Neural crest cell (in vitro differentiated cells): ENCODE measurements at regions not wholly inside any gene's neighbourhood (a gene's known extent, or its start where the extent isn't known, plus 50 kb on each side); places are given as distances from the start of the nearest gene placed in this dataset.

Source experiments
- DNase-seq: peaks from one replicate; pipeline ENCODE4 v3.0.0; 2021; ENCODE audit warnings: low read depth, mixed read lengths, low spot score
- H3K27ac Mint-ChIP-seq: one replicate; pipeline ENCODE4 v1.8.0; 2021; ENCODE audit warnings: mild to moderate bottlenecking, mixed read lengths; ENCODE audit not compliant: unreplicated experiment
- H3K27me3 Mint-ChIP-seq: 2 replicates; pipeline ENCODE4 v1.8.0; 2021; ENCODE audit warnings: low read depth, mild to moderate bottlenecking, mixed read lengths
- H3K36me3 Mint-ChIP-seq: 2 replicates; pipeline ENCODE4 v1.8.0; 2021; ENCODE audit warnings: low read depth, mild to moderate bottlenecking, mixed read lengths
- H3K4me1 Mint-ChIP-seq: 2 replicates; pipeline ENCODE4 v1.8.0; 2021; ENCODE audit warnings: mixed read lengths
- H3K4me3 Mint-ChIP-seq: one replicate; pipeline ENCODE4 v1.8.0; 2021; ENCODE audit warnings: mild to moderate bottlenecking, mixed read lengths
- H3K9me3 Mint-ChIP-seq: 2 replicates; pipeline ENCODE4 v1.8.0; 2021; ENCODE audit warnings: mixed read lengths
- TF ChIP-seq, protein P1 (sequence below): fragments of 200-600 bp; sonication (generic); conservative IDR thresholded peaks from 2 replicates; pipeline ENCODE4 v1.5.0; 2021; ENCODE audit warnings: antibody characterized with exemption, mild to moderate bottlenecking

DNA sequence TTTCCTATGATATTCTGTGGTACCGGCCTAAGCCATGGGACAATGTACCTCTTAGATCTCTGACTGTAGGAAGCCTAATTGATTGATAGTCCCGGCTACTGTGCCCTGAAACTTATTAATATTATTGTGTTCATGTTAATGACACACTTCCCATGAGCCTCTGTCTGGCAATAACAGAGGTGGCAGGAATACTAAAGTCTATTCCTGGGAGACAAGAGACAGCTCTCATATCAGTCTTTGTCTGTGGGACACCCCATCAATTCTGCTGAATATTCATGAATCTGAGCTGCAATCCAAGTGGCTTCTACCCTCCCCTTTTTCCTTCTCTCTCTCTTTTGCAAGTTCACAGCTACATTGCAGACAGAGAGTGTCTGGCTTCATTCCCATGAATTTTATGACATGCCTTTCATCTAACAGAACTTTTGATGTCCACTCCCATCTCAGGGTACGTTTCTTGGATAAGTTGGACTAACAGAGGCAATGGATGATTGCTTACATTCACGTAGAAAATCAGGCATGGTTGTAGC is 907.5 kb downstream of the ZPLD1 start:
- Mint-ChIP-seq H3K27me3 (no peaks in the 10 kb centered on the region), H3K4me1 (no peaks in the 10 kb centered on the region), H3K9me3 (no peaks in the 10 kb centered on the region), H3K4me3 (no peak overlapping the region), H3K36me3 (no peaks in the 10 kb centered on the region), H3K27ac (no peak overlapping the region)
- TF ChIP-seq, protein P1, sequence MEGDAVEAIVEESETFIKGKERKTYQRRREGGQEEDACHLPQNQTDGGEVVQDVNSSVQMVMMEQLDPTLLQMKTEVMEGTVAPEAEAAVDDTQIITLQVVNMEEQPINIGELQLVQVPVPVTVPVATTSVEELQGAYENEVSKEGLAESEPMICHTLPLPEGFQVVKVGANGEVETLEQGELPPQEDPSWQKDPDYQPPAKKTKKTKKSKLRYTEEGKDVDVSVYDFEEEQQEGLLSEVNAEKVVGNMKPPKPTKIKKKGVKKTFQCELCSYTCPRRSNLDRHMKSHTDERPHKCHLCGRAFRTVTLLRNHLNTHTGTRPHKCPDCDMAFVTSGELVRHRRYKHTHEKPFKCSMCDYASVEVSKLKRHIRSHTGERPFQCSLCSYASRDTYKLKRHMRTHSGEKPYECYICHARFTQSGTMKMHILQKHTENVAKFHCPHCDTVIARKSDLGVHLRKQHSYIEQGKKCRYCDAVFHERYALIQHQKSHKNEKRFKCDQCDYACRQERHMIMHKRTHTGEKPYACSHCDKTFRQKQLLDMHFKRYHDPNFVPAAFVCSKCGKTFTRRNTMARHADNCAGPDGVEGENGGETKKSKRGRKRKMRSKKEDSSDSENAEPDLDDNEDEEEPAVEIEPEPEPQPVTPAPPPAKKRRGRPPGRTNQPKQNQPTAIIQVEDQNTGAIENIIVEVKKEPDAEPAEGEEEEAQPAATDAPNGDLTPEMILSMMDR: no peak
- no peak for DNase-seq

DNA sequence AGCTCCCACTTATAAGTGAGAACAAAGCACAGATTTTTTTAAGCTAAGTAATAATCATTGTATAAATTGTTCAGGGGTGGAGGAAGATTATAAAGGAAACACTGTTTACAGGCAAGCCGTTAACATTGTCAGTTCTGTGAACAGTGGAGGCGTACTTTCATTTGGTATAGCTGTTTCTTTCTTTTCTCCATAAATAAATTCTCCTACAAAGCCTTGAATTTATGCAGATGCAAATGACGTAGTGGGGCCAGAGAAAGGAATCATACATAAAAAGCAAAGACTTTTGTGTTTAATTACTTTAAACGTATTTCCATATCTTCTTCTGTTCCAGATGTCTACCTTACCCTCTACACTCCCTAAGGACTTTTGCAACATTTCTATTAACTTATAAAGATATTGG is 914.9 kb downstream of the ZPLD1 start:
- H3K27me3 Mint-ChIP-seq: no peaks in the 10 kb centered on the region
- no peak overlapping the region for H3K4me3 Mint-ChIP-seq
- H3K4me1 Mint-ChIP-seq: no peaks in the 10 kb centered on the region
- DNase-seq: no peak
- TF ChIP-seq, protein P1: no peak
- H3K36me3 Mint-ChIP-seq: no peaks in the 10 kb centered on the region
- no peaks in the 10 kb centered on the region for H3K9me3 Mint-ChIP-seq
- no peak overlapping the region for H3K27ac Mint-ChIP-seq

DNA sequence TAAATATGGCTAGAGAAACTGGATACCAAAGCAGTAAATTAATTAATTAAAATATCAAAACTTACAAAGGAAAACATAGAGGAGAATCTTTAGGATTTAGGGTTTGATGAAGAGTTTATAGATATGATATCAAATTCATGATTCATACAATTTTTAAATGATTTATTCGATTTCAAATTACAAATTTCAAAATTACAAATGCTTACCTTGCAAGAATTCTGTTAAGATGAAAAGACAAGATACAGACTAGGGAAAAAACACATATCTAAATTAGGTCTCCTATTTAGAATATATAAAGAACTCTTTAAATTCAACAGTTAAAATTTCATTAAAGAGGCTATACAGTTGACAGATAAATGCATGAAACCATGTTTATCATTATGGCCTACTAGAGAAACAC is 930.7 kb downstream of the ZPLD1 start:
- no peak overlapping the region for H3K27ac Mint-ChIP-seq
- TF ChIP-seq, protein P1: no peak
- H3K9me3 Mint-ChIP-seq: no peaks in the 10 kb centered on the region
- DNase-seq: no peak
- H3K4me3 Mint-ChIP-seq: no peak overlapping the region
- H3K4me1 Mint-ChIP-seq: no peaks in the 10 kb centered on the region
- no peaks in the 10 kb centered on the region for H3K36me3 Mint-ChIP-seq
- no peaks in the 10 kb centered on the region for H3K27me3 Mint-ChIP-seq

DNA sequence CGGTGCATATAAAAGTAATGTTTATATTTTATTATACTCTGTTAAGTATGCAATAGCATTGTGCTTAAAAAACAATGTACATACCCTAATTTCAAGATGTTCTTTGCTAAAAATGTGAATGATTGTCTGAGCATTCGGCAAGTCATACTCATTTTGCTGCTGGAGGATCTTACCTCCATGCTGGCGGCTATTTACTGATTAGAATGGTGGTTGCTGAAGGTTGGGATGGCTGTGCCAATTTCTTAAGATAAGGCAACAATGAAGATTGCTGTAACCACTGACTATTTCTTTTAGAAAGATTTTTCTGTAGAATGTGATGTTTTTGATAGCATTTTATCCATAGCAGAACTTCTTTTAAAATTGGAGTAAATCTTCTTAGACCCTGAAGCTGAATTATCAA is 932.7 kb downstream of the ZPLD1 start:
- no peak for DNase-seq
- H3K4me1 Mint-ChIP-seq: no peaks in the 10 kb centered on the region
- no peak overlapping the region for H3K4me3 Mint-ChIP-seq
- H3K9me3 Mint-ChIP-seq: no peaks in the 10 kb centered on the region
- H3K36me3 Mint-ChIP-seq: no peaks in the 10 kb centered on the region
- no peak overlapping the region for H3K27ac Mint-ChIP-seq
- TF ChIP-seq, protein P1: no peak
- H3K27me3 Mint-ChIP-seq: no peaks in the 10 kb centered on the region

DNA sequence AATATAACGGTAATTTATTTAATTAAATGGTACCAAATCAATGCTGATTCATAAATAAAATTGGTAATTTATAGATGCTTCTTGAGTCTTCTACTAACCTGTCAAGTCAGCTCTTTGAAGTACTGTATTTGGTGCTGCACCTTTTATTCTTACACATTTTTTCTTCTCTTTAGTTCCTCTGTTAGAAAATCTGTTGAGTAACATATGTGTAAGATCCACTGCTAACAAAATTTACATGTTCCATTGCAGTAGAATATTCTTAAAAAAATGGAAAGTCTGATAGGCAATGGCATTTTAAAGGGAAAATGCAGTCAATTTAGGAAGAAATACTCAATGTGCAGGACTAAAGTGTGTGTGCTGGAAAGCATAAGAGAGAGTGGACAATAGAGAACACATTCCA is 936.6 kb downstream of the ZPLD1 start:
- Mint-ChIP-seq H3K27me3 (no peaks in the 10 kb centered on the region), H3K4me3 (no peak overlapping the region), H3K9me3 (no peaks in the 10 kb centered on the region), H3K27ac (no peak overlapping the region), H3K4me1 (no peaks in the 10 kb centered on the region), H3K36me3 (no peaks in the 10 kb centered on the region)
- no peak for DNase-seq
- TF ChIP-seq, protein P1: no peak

DNA sequence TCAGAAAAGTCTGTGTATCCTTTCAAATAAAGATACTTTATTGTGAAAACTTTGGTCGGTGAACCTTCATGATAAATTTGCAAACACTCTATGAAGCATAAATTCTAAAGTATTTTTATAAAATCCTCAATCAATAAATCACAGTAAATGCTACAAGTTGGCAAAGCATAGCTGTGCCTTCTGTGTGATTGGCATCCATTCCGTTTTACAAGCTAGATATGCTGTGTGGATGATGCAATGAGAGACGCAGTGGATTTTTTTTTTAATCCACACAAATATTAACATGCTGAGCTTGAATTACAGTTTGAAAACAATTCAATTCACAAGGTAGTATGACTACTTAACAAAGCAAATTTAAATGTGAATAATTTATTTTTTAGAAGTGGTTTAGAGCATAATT is 937.2 kb downstream of the ZPLD1 start:
- H3K27ac Mint-ChIP-seq: no peak overlapping the region
- no peaks in the 10 kb centered on the region for H3K36me3 Mint-ChIP-seq
- no peaks in the 10 kb centered on the region for H3K4me1 Mint-ChIP-seq
- no peak overlapping the region for H3K4me3 Mint-ChIP-seq
- TF ChIP-seq, protein P1: no peak
- H3K9me3 Mint-ChIP-seq: no peaks in the 10 kb centered on the region
- DNase-seq: no peak
- H3K27me3 Mint-ChIP-seq: no peaks in the 10 kb centered on the region
